ENCODE measurements at regions not wholly inside any gene's neighbourhood (a gene's known extent, or its start where the extent isn't known, plus 50 kb on each side); places are given as distances from the start of the nearest gene placed in this dataset.

- TF ChIP-seq ZFP3 (CRISPR knock-in tag; IDR thresholded peaks at IDR 0.05) (no peak), CREB5 (CRISPR knock-in tag; IDR thresholded peaks at IDR 0.05; ENCODE audit: low read depth) (no peak), ZFP30 (CRISPR knock-in tag; IDR thresholded peaks at IDR 0.05) (no peak), ZC3H10 (CRISPR knock-in tag; IDR thresholded peaks at IDR 0.05) (no peak), TOX (CRISPR knock-in tag; IDR thresholded peaks at IDR 0.05; ENCODE audit: borderline replicate concordance) (no peak), CSDC2 (CRISPR knock-in tag; IDR thresholded peaks at IDR 0.05) (no peak)
Observed at GRCh38 chr6:156455847-156456246, 321.3 kb upstream of the ARID1B start.
